ENCODE measurements at regions not wholly inside any gene's neighbourhood (a gene's known extent, or its start where the extent isn't known, plus 50 kb on each side); places are given as distances from the start of the nearest gene placed in this dataset.

DNA sequence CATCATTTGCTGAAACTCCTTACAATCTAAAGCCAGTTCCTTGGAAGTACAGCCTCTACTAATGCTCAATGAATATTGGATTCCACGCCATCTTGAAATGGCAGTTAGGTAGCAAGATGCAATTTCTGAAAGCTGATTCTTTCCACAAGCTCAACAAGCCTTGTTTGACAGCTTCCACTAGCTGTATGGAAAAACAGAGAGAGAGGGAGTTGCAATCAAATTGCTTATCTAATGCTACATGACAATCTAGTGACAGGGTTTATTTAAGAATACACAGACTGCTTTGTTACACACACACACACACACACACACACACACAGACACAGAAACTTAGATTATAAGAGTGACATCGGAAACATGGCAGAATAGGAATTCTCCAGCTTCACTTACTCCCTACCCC is 288.4 kb upstream of the DEPDC1 start:
- no peak for DNase-seq (ENCODE audit: low read depth)
- no peak overlapping the region for H3K4me3 ChIP-seq (ENCODE audit: low read depth, low read length)
- TF ChIP-seq, protein P1, sequence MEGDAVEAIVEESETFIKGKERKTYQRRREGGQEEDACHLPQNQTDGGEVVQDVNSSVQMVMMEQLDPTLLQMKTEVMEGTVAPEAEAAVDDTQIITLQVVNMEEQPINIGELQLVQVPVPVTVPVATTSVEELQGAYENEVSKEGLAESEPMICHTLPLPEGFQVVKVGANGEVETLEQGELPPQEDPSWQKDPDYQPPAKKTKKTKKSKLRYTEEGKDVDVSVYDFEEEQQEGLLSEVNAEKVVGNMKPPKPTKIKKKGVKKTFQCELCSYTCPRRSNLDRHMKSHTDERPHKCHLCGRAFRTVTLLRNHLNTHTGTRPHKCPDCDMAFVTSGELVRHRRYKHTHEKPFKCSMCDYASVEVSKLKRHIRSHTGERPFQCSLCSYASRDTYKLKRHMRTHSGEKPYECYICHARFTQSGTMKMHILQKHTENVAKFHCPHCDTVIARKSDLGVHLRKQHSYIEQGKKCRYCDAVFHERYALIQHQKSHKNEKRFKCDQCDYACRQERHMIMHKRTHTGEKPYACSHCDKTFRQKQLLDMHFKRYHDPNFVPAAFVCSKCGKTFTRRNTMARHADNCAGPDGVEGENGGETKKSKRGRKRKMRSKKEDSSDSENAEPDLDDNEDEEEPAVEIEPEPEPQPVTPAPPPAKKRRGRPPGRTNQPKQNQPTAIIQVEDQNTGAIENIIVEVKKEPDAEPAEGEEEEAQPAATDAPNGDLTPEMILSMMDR (IDR thresholded peaks at IDR 0.05; ENCODE audit: insufficient read depth, low read length), result no peak

DNA sequence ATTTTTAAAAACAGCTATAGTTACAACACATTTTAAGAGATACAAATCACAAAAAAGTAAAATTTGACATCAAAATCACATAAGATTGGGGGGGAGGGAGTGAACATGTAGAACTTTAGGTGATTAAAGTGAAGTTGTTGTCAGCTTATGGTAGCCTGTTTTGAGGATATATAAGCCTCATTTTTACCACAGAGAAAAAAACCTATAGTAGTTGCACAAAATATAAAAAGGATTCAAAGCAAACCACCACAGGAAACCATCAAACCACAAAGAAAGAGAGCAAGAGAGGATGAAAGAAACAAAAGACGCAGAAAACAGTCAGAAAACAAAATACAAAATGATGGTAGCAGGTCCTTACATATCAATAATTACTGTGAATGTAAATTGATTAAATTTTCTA is 291.9 kb upstream of the DEPDC1 start:
- no peak overlapping the region for H3K4me3 ChIP-seq (ENCODE audit: low read depth, low read length)

DNA sequence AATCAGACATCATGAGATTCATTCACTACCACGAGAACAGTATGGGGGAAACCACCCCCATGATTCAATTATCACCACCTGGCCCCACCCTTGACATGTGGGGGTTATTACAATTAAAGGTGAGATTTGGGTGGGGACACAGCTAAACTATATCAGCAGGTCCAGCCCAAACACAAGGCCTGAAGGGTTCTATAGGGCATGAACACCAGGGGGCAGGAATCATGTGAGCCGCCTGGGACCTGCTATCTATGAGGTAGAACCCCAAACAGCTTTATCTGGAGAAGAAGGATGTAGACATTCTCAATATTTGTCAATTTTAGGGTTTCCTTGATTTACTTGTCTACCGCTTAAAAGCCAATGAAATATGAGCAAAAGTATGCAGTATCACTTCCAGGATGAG is 294.9 kb upstream of the DEPDC1 start:
- TF ChIP-seq, protein P1 (IDR thresholded peaks at IDR 0.05; ENCODE audit: insufficient read depth, low read length), result no peak
- DNase-seq (ENCODE audit: low read depth), result no peak
- no peak overlapping the region for H3K4me3 ChIP-seq (ENCODE audit: low read depth, low read length)

More for the DNA sequence above, 291.9 kb upstream of the DEPDC1 start:
- no peak for DNase-seq (ENCODE audit: low read depth)
- TF ChIP-seq, protein P1 (IDR thresholded peaks at IDR 0.05; ENCODE audit: insufficient read depth, low read length), result no peak

DNA sequence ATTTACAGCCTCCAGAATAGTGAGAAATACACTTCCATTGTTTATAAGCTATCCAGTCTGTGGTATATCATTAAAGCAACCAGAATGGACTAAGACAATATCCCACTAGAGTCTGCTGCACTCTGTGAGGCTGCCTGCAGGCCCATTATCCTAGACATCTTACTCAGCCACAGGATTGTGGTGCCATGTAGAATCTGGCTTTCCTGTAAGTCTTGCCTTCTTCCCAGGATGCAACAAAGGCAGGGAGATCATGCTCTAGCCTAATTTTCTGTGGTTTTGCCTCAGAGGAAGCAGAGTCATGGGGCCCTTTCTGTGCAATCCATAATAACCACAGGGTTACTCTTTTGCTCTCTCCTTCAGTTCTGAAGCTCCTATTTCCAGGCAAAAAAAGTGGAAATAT is 299.1 kb upstream of the DEPDC1 start:
- H3K4me3 ChIP-seq (ENCODE audit: low read depth, low read length), result no peak overlapping the region
- TF ChIP-seq, protein P1 (IDR thresholded peaks at IDR 0.05; ENCODE audit: insufficient read depth, low read length), result no peak
- no peak for DNase-seq (ENCODE audit: low read depth)

DNA sequence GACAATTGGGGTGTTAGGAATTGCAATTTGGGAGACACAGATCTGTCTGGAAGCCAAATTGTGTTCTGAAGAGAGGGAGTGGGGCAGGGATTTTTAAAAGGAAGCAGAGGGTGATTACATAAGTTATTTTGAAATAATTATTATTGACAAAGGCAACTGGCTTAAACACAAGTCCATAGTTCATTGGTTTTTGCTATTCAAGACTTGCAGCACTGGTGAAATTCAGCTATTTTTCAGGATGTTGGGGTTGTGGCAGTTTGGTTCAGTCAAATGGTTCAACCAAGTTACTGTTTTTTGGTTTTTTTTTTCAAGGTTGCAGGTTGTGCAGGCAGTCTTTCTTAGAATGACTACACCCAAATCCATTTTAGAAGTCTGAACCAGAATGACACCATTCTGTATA is 300.0 kb upstream of the DEPDC1 start:
- no peak overlapping the region for H3K4me3 ChIP-seq (ENCODE audit: low read depth, low read length)
- TF ChIP-seq, protein P1 (IDR thresholded peaks at IDR 0.05; ENCODE audit: insufficient read depth, low read length), result no peak
- no peak for DNase-seq (ENCODE audit: low read depth)

DNA sequence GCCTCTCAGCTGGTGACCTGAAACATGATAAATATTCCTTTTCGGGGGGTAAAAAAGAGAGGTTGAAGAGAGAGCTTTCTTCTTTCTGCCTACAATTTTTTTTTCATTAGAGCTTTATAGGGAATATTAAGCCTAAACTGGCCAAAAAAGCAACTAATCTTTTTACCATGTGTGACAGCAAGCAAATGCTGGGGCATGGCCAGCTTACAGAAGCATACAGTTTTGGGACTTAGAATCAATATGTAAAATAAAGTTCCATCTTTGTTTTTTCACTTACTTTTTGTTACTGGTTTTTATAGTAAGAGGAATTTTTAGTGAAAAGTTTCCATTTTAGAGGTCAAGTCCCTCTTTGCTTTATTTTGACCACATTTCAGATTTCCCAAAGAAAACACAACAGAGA is 301.2 kb upstream of the DEPDC1 start:
- TF ChIP-seq, protein P1 (IDR thresholded peaks at IDR 0.05; ENCODE audit: insufficient read depth, low read length), result no peak
- H3K4me3 ChIP-seq (ENCODE audit: low read depth, low read length), result no peak overlapping the region
- DNase-seq (ENCODE audit: low read depth), result no peak

DNA sequence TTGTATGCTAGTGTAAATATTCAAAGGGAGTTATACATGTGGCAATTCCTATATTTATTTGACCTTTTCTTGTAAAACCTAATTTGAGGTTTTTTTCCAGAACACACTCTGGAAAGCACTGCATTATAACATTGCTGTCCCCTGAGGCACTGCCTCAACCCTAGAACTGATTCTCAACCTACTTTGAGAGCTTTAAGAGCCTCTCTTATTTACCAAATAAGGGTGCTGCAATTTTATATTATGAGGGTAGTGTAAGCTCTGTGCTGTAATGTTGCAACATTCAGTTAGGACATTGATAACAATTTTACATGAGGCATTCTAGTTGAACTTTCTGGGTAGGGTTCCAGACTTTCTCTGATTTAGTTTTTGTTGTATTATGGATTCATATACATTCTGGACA is 302.2 kb upstream of the DEPDC1 start:
- TF ChIP-seq, protein P1 (IDR thresholded peaks at IDR 0.05; ENCODE audit: insufficient read depth, low read length), result no peak
- H3K4me3 ChIP-seq (ENCODE audit: low read depth, low read length), result no peak overlapping the region
- no peak for DNase-seq (ENCODE audit: low read depth)
